ENCODE measurements at regions not wholly inside any gene's neighbourhood (a gene's known extent, or its start where the extent isn't known, plus 50 kb on each side); places are given as distances from the start of the nearest gene placed in this dataset.

DNA sequence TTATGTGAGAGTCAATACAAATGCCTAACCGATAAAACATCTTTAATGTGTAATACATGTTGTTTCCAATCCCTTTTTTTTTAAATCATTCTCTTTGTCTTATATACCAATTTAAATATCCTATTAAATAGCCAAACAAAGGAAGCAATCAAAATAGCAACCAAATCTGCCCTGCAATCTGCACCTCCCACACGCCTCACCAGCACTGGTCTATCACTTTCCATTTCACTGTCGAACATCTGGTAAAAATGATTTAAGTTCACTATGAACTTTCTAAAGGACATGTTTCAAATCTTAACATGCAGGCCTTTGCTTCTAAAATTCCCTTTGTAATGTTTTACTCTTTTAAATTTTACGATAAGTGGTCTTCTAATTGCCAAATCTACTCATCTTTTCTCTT lies 1305.5 kb upstream of the TENM4 start:
- SMC1A ChIA-PET (ENCODE audit: uncharacterized antibody, unreplicated experiment), result interaction anchor here (0.6 kb wide), 1 partner anchor 258 kb away, joined by 3 read pairs; no protein-coding TSS in a partner anchor
- no peak overlapping the region for H3K4me2 ChIP-seq (ENCODE audit: control insufficient read depth, insufficient read depth)
- H3K9me3 ChIP-seq (replicated peaks; ENCODE audit: control insufficient read depth, insufficient read depth, low read length), result peaks cover 1% of the 10 kb centered on the region; the same call in 1 of the 3 replicates
- in situ Hi-C loops (cut with MboI), result no loop called here
- POLR2A ChIA-PET, result no interaction called here
- no peak overlapping the region for H3K4me3 ChIP-seq
- intact Hi-C loops (cut with micrococcal nuclease; ENCODE audit: unreplicated experiment), result no loop called here
- no peak overlapping the region for H3K9ac ChIP-seq (ENCODE audit: control insufficient read depth, insufficient read depth, low read length)
- 33% methylated on average over 4 of the region's 4 CpGs for WGBS (ENCODE audit: insufficient coverage, insufficient replicate concordance, low lambda C conversion rate, missing lambda C conversion rate)
- no peak for DNase-seq (ENCODE audit: low read depth, low spot score)
- no peak overlapping the region for H2AFZ ChIP-seq (ENCODE audit: control insufficient read depth, low read depth, low read length)
- RAD21 ChIA-PET (ENCODE audit: unreplicated experiment), result no interaction called here
- FAIRE-seq, result no peak
- ATAC-seq, result peak; percentile 70
- H4K20me1 ChIP-seq (ENCODE audit: control insufficient read depth, insufficient read depth), result no peaks in the 10 kb centered on the region; the same call in 1 of the 2 replicates
- no peaks in the 10 kb centered on the region; a peak in 1 of 4 replicates for H3K27me3 ChIP-seq (replicated peaks in 1 of 2; ENCODE audit: control insufficient read depth in 2 of 2, insufficient read depth in 2 of 2, low read length in 1 of 2)
- BruUV-seq (replicated peaks), result no TSS peak
- H3K4me1 ChIP-seq (ENCODE audit: control insufficient read depth, insufficient read depth, low read length), result no peaks in the 10 kb centered on the region
- H3K27ac ChIP-seq (ENCODE audit: control insufficient read depth, insufficient read depth), result no peak overlapping the region
- CTCF ChIA-PET, result no interaction called here
- no peaks in the 10 kb centered on the region for H3K36me3 ChIP-seq (ENCODE audit: control insufficient read depth in 2 of 2, insufficient read depth in 2 of 2, low read length in 1 of 2)
- H3K79me2 ChIP-seq (ENCODE audit: control insufficient read depth, insufficient read depth, low read length), result no peaks in the 10 kb centered on the region
- TF ChIP-seq ATF7 (IDR thresholded peaks at IDR 0.05; ENCODE audit: low read depth) (no peak), BHLHE40 (IDR thresholded peaks at IDR 0.05; ENCODE audit: borderline replicate concordance in 1 of 2, low read depth in 2 of 2, low read length in 1 of 2) (no peak), ZZZ3 (IDR thresholded peaks at IDR 0.05; ENCODE audit: control insufficient read depth, insufficient read length, low read depth) (no peak), RELB (IDR thresholded peaks at IDR 0.05; ENCODE audit: low read depth) (no peak), ASH2L (IDR thresholded peaks at IDR 0.05; ENCODE audit: borderline replicate concordance, low read depth) (no peak), FOXK2 (IDR thresholded peaks at IDR 0.05) (no peak), JUND (IDR thresholded peaks at IDR 0.05; ENCODE audit: low read depth, low read length) (no peak), CHD4 (IDR thresholded peaks at IDR 0.05) (no peak), EP300 (IDR thresholded peaks at IDR 0.05; ENCODE audit: borderline replicate concordance in 1 of 2, control insufficient read depth in 1 of 2, low read depth in 2 of 2, low read length in 2 of 2) (no peak), GATAD2B (conservative IDR thresholded peaks at IDR 0.05; ENCODE audit: low read depth) (no peak), REST (IDR thresholded peaks at IDR 0.05; ENCODE audit: low read depth, low read length) (no peak), NFXL1 (IDR thresholded peaks at IDR 0.05; ENCODE audit: borderline replicate concordance) (no peak), NR2C2 (IDR thresholded peaks at IDR 0.05; ENCODE audit: borderline replicate concordance, control insufficient read depth, insufficient read length, low read depth) (no peak), MYC (IDR thresholded peaks at IDR 0.05; ENCODE audit: insufficient read depth, insufficient read length, insufficient replicate concordance, low read length, severe bottlenecking) (no peak), RBBP5 (conservative IDR thresholded peaks at IDR 0.05) (no peak)
- TF ChIP-seq, protein P1, sequence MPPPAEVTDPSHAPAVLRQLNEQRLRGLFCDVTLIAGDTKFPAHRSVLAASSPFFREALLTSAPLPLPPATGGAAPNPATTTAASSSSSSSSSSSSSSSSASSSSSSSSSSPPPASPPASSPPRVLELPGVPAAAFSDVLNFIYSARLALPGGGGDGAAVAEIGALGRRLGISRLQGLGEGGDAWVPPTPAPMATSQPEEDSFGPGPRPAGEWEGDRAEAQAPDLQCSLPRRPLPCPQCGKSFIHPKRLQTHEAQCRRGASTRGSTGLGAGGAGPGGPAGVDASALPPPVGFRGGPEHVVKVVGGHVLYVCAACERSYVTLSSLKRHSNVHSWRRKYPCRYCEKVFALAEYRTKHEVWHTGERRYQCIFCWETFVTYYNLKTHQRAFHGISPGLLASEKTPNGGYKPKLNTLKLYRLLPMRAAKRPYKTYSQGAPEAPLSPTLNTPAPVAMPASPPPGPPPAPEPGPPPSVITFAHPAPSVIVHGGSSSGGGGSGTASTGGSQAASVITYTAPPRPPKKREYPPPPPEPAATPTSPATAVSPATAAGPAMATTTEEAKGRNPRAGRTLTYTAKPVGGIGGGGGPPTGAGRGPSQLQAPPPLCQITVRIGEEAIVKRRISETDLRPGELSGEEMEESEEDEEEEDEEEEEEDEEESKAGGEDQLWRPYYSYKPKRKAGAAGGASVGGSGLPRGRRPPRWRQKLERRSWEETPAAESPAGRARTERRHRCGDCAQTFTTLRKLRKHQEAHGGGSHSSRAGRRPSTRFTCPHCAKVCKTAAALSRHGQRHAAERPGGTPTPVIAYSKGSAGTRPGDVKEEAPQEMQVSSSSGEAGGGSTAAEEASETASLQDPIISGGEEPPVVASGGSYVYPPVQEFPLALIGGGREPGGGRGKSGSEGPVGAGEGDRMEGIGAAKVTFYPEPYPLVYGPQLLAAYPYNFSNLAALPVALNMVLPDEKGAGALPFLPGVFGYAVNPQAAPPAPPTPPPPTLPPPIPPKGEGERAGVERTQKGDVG (CRISPR knock-in tag; IDR thresholded peaks at IDR 0.05), result no peak
